Neural cell (in vitro differentiated cells): ENCODE measurements at regions not wholly inside any gene's neighbourhood (a gene's known extent, or its start where the extent isn't known, plus 50 kb on each side); places are given as distances from the start of the nearest gene placed in this dataset.

ENCODE experiments used
- H2AFZ ChIP-seq: fragments of 200-600, 300-800 bp; sonication (generic), shearing (Covaris generic); 2 replicates; pipeline ENCODE4 v1.6.0; 2014; ENCODE audit warnings: low read depth, mild to moderate bottlenecking, antibody characterized with exemption, low read length, moderate library complexity
- H3F3A ChIP-seq: fragments of 200-600 bp; shearing (Covaris generic); 2 replicates; pipeline ENCODE4 v1.6.1; 2016; ENCODE audit warnings: mild to moderate bottlenecking, moderate library complexity, mixed read lengths, antibody characterized with exemption, low read length; ENCODE audit not compliant: insufficient read depth, poor library complexity, severe bottlenecking
- H3K27ac ChIP-seq: fragments of 200-600, 300-800 bp; sonication (generic), shearing (Covaris generic); 2 replicates; pipeline ENCODE4 v1.5.1; 2014; ENCODE audit warnings: mild to moderate bottlenecking, low read length, moderate library complexity
- H3K27me3 ChIP-seq: fragments of 300-800, 200-600 bp; sonication (generic), shearing (Covaris generic); 2 replicates; pipeline ENCODE4 v1.6.0; 2014; ENCODE audit warnings: mild to moderate bottlenecking, low read depth, low read length, moderate library complexity; ENCODE audit not compliant: insufficient read depth
- H3K36me3 ChIP-seq: fragments of 300-800, 200-600 bp; sonication (generic), shearing (Covaris generic); 2 replicates; pipeline ENCODE4 v1.5.1; 2014; ENCODE audit warnings: mild to moderate bottlenecking, antibody characterized with exemption, low read length, moderate library complexity; ENCODE audit not compliant: insufficient read depth
- H3K4me2 ChIP-seq: fragments of 300-800, 200-600 bp; sonication (generic), shearing (Covaris generic); 2 replicates; pipeline ENCODE4 v1.6.0; 2014; ENCODE audit warnings: mild to moderate bottlenecking, low read length
- H3K4me3 ChIP-seq: fragments of 300-800, 200-600 bp; sonication (generic), shearing (Covaris generic); 2 replicates; pipeline ENCODE4 v1.5.1; 2014; ENCODE audit warnings: mild to moderate bottlenecking, low read length, moderate library complexity
- H3K79me2 ChIP-seq: fragments of 200-600 bp; shearing (Covaris generic); replicated peaks from 2 replicates; pipeline ENCODE4 v1.6.0; 2014; ENCODE audit warnings: mild to moderate bottlenecking, low read length, moderate library complexity; ENCODE audit not compliant: insufficient read depth
- H3K9ac ChIP-seq: fragments of 300-800, 200-600 bp; sonication (generic), shearing (Covaris generic); 2 replicates; pipeline ENCODE4 v1.6.1; 2016; ENCODE audit warnings: mild to moderate bottlenecking, low read length, mixed read lengths
- H3K9me2 ChIP-seq: fragments of 200-600 bp; shearing (Covaris generic); 2 replicates; pipeline ENCODE4 v1.6.1; 2016; ENCODE audit warnings: mild to moderate bottlenecking, low read length, mixed read lengths; ENCODE audit not compliant: insufficient read depth
- H3K9me3 ChIP-seq: fragments of 200-600, 300-800 bp; sonication (generic), shearing (Covaris generic); 2 replicates; pipeline ENCODE4 v1.6.1; 2016; ENCODE audit warnings: mild to moderate bottlenecking, mixed run types, low read length, moderate library complexity, mixed read lengths
- H4K20me1 ChIP-seq: fragments of 200-600 bp; shearing (Covaris generic); 2 replicates; pipeline ENCODE4 v1.6.1; 2016; ENCODE audit warnings: mild to moderate bottlenecking, mixed run types; ENCODE audit not compliant: insufficient read depth
- CTCF ChIP-seq: fragments of 450-650 bp; IDR thresholded peaks from 2 replicates; pipeline ENCODE4 v1.5.1; 2014; ENCODE audit warnings: antibody characterized with exemption, mild to moderate bottlenecking, moderate library complexity; ENCODE audit not compliant: poor library complexity, severe bottlenecking
- EP300 ChIP-seq: fragments of 450-650 bp; conservative IDR thresholded peaks from 2 replicates; pipeline ENCODE4 v1.6.1; 2014; ENCODE audit warnings: antibody characterized with exemption, mild to moderate bottlenecking, moderate library complexity; ENCODE audit not compliant: poor library complexity, severe bottlenecking
- EZH2 ChIP-seq: fragments of 200-600, 300-800 bp; shearing (Covaris generic), sonication (generic); IDR thresholded peaks from 2 replicates; pipeline ENCODE4 v1.6.1; 2014; ENCODE audit warnings: antibody characterized with exemption, low read length, borderline replicate concordance, mild to moderate bottlenecking; ENCODE audit not compliant: insufficient read depth, poor library complexity, severe bottlenecking
- MXI1 ChIP-seq: fragments of 450-650 bp; conservative IDR thresholded peaks from 2 replicates; pipeline ENCODE4 v1.6.1; 2014; ENCODE audit warnings: antibody characterized with exemption, mild to moderate bottlenecking; ENCODE audit not compliant: poor library complexity, severe bottlenecking
- POLR2AphosphoS5 ChIP-seq: IDR thresholded peaks from 2 replicates; pipeline ENCODE4 v1.6.1; 2012
- RAD21 ChIP-seq: fragments of 450-650 bp; conservative IDR thresholded peaks from 2 replicates; pipeline ENCODE4 v1.6.1; 2014; ENCODE audit warnings: antibody characterized with exemption, mild to moderate bottlenecking, moderate library complexity
- REST ChIP-seq: IDR thresholded peaks from 2 replicates; pipeline ENCODE4 v1.6.1; 2012; ENCODE audit warnings: borderline replicate concordance
- SMC3 ChIP-seq: fragments of 450-650 bp; conservative IDR thresholded peaks from 2 replicates; pipeline ENCODE4 v1.6.1; 2014; ENCODE audit warnings: antibody characterized with exemption, mild to moderate bottlenecking, moderate library complexity; ENCODE audit not compliant: poor library complexity
- TAF1 ChIP-seq: IDR thresholded peaks from 2 replicates; pipeline ENCODE4 v1.6.1; 2012; ENCODE audit warnings: low read depth

GRCh38 chr10:130824230-130825014, 487.1 kb downstream of the TCERG1L start (continued):
- TF ChIP-seq RAD21 = no peak

GRCh38 chr10:130833596-130833995, 477.9 kb downstream of the TCERG1L start:
- H3K4me3 ChIP-seq = no peak overlapping the region
- H2AFZ ChIP-seq = no peak overlapping the region
- H3K79me2 ChIP-seq = no peaks in the 10 kb centered on the region
- no peak overlapping the region for H3K27ac ChIP-seq
- no peaks in the 10 kb centered on the region for H3K9me3 ChIP-seq
- H3K27me3 ChIP-seq = no peaks in the 10 kb centered on the region
- no peaks in the 10 kb centered on the region for H3K9me2 ChIP-seq
- no peak for TF ChIP-seq CTCF
- TF ChIP-seq POLR2AphosphoS5 = no peak
- no peak for TF ChIP-seq MXI1
- no peak for TF ChIP-seq RAD21
- no peak for TF ChIP-seq TAF1
- TF ChIP-seq REST = no peak
- no peak for TF ChIP-seq EZH2
- no peak for TF ChIP-seq EP300
- TF ChIP-seq SMC3 = no peak
- no peak overlapping the region for H3K9ac ChIP-seq
- H4K20me1 ChIP-seq = no peaks in the 10 kb centered on the region
- no peaks in the 10 kb centered on the region for H3F3A ChIP-seq
- no peak overlapping the region for H3K4me2 ChIP-seq
- H3K36me3 ChIP-seq = no peaks in the 10 kb centered on the region

- H3K79me2 ChIP-seq = no peaks in the 10 kb centered on the region
- H3K27me3 ChIP-seq = no peaks in the 10 kb centered on the region
- no peak overlapping the region for H3K4me3 ChIP-seq
- H3F3A ChIP-seq = no peaks in the 10 kb centered on the region
- H3K9me3 ChIP-seq = no peaks in the 10 kb centered on the region
- no peak overlapping the region for H3K9ac ChIP-seq
- TF ChIP-seq TAF1 (no peak), EZH2 (no peak), SMC3 (no peak), CTCF (no peak), MXI1 (no peak), POLR2AphosphoS5 (no peak), REST (no peak), EP300 (no peak), RAD21 (no peak)
- no peaks in the 10 kb centered on the region for H4K20me1 ChIP-seq
- no peaks in the 10 kb centered on the region for H3K9me2 ChIP-seq
- H3K4me2 ChIP-seq = no peak overlapping the region
- no peak overlapping the region for H2AFZ ChIP-seq
- H3K36me3 ChIP-seq = no peaks in the 10 kb centered on the region
- H3K27ac ChIP-seq = no peak overlapping the region
Measured at GRCh38 chr10:130834170-130834569, 477.4 kb downstream of the TCERG1L start.
